Testis (tissue), 2 donors: ENCODE measurements at regions not wholly inside any gene's neighbourhood (a gene's known extent, or its start where the extent isn't known, plus 50 kb on each side); places are given as distances from the start of the nearest gene placed in this dataset.
"Not testable (repeated sequence)": the region's sequence is repeated elsewhere in the genome, so short reads cannot be mapped to it uniquely, and the experiment has no call there.

Experiments
- DNase-seq: peaks from one replicate; pipeline ENCODE4 v3.0.0-alpha.2; 2019
- H3K27ac ChIP-seq, 2 donors: fragments of 200-600 bp; sonication (generic); one replicate each; pipeline ENCODE4 v1.5.1; 2019
- H3K27me3 ChIP-seq: fragments of 200-600 bp; sonication (generic); one replicate; pipeline ENCODE4 v1.5.1; 2019
- H3K36me3 ChIP-seq: fragments of 200-600 bp; sonication (generic); one replicate; pipeline ENCODE4 v1.5.1; 2017; ENCODE audit warnings: low read depth; ENCODE audit errors: missing control alignments
- H3K4me1 ChIP-seq: fragments of 200-600 bp; sonication (generic); one replicate; pipeline ENCODE4 v1.5.1; 2019
- H3K4me3 ChIP-seq, 2 donors: fragments of 200-600 bp; sonication (generic); one replicate each; pipeline ENCODE4 v1.5.1; 2017 to 2019
- H3K9me3 ChIP-seq: fragments of 200-600 bp; sonication (generic); one replicate; pipeline ENCODE4 v1.5.1; 2017
- CTCF ChIP-seq, 3 experiments: fragments of 450-650 bp in 2 of 3; fragments of 200-600 bp in 1 of 3; sonication (generic) in 1 of 3; IDR thresholded peaks; one replicate each; pipeline ENCODE4 v1.5.1; 2016 to 2019; ENCODE audit warnings: antibody characterized with exemption in 3 of 3, mild to moderate bottlenecking in 2 of 3, moderate library complexity in 1 of 3
- POLR2A ChIP-seq: fragments of 450-650 bp; IDR thresholded peaks from one replicate; pipeline ENCODE4 v1.6.1; 2017; ENCODE audit warnings: antibody characterized with exemption, mild to moderate bottlenecking, moderate library complexity
- WGBS, 2 donors: methylation state at CpG; one replicate each; pipeline ENCODE4 v1.1.5; 2018; 5-methylcytosine and 5-hydroxymethylcytosine counted together
- intact Hi-C: fragments of 100-400 bp; cut with DNase I; formaldehyde crosslinking; loops from one replicate; pipeline ENCODE4 v1.15.1; 2023; ENCODE audit warnings: low total_unique reads

DNA sequence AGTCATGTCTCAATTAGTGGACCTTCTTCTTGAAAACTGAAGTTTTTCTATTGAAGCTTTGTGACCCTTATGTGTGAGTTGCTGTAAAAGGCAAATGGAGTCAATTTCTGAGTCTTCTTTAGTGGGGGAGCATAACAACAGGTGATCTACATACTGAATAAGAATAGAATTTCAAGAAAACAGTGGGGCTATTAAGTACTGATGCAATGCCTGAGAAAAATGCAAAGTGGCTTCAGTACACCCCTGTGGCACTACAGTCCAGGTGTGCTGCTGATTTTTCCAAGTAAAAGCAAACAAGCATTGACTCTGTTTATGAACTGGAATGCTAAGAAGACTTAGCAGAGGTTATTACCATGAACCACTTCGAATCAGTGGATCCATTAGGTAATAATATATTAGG, 328.0 kb upstream of the PABPC4L start:
- DNase-seq: no peak
- no peaks in the 10 kb centered on the region for H3K9me3 ChIP-seq
- H3K4me3 ChIP-seq: no peak overlapping the region
- no peak overlapping the region for H3K27ac ChIP-seq
- 71 to 95% methylated on average over 1 of the region's 1 CpG for WGBS, 2 donors
- intact Hi-C loops: no loop called here
- no peaks in the 10 kb centered on the region for H3K36me3 ChIP-seq
- TF ChIP-seq CTCF (IDR thresholded peaks at IDR 0.05): no peak
- TF ChIP-seq POLR2A: no peak
- no peaks in the 10 kb centered on the region for H3K27me3 ChIP-seq
- H3K4me1 ChIP-seq: no peaks in the 10 kb centered on the region

DNA sequence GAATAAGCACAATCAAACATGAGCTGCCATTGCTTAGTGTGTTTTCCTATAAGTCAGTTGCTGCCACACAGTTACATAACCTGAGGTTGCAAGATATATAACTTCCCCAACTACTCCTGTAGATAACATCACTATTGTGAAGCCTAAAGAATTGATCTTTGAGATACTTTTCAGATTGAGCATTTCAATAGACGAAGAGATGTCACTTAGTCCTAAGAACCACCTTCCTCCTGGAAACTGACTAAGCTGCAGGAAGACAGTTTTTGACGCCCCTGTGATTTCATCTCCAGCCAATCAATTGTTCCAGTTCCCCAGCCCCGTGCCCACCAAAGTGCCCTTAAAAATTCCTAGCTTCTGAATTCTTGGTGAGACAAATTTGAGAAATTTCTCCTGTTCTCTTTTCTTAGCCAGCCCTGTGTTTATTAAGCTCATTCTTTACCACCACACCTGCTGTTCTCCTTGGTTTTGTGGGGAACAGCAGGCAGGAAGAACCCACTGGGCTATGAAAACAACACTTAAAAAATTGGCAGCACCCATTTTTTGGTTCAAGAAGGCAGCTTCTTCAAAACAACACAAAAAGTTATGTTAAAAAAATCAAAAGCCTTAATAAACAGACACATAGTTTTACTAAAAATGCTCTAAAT, 317.1 kb upstream of the PABPC4L start:
- H3K4me3 ChIP-seq: no peak overlapping the region

DNA sequence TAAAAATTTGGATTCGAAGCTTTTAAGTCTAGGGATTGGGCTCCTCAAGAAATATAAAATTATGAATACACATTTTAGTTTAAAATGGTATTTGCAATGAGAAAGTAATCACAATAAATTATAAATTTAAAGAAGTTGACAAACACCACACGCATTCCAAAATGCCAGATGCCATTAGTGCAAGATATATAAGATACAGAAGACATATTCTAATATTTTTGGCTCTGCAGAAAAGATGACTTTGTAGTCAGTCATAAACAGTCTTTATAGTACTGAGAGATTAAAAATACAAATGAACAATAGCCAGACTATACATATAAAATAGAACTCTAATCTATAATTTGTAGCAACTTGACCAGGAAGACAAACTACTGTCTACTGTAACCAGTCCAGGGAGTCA, 309.0 kb upstream of the PABPC4L start:
- H3K27ac ChIP-seq: no peak overlapping the region
- no peaks in the 10 kb centered on the region for H3K27me3 ChIP-seq
- H3K9me3 ChIP-seq: no peaks in the 10 kb centered on the region
- intact Hi-C loops: no loop called here
- H3K36me3 ChIP-seq: no peaks in the 10 kb centered on the region
- no peaks in the 10 kb centered on the region for H3K4me1 ChIP-seq
- H3K4me3 ChIP-seq: no peak overlapping the region
- DNase-seq: no peak
- WGBS, 2 donors: 94 to 97% methylated on average over 2 of the region's 2 CpGs
- TF ChIP-seq POLR2A (no peak), CTCF (IDR thresholded peaks at IDR 0.05) (no peak)

More for the DNA sequence above, 317.1 kb upstream of the PABPC4L start:
- no peak for DNase-seq
- TF ChIP-seq CTCF (IDR thresholded peaks at IDR 0.05): no peak
- TF ChIP-seq POLR2A: no peak
- Histone ChIP-seq H3K9me3 (no peaks in the 10 kb centered on the region), H3K36me3 (no peaks in the 10 kb centered on the region), H3K27ac (no peak overlapping the region), H3K27me3 (no peaks in the 10 kb centered on the region), H3K4me1 (no peaks in the 10 kb centered on the region)
- intact Hi-C loops: no loop called here
- WGBS, 2 donors: 72 to 83% methylated on average over 3 of the region's 3 CpGs

- no peak overlapping the region for H3K4me3 ChIP-seq
- no peaks in the 10 kb centered on the region for H3K9me3 ChIP-seq
- H3K4me1 ChIP-seq: no peaks in the 10 kb centered on the region
- no peak for DNase-seq
- intact Hi-C loops: no loop called here
- no peaks in the 10 kb centered on the region for H3K36me3 ChIP-seq
- TF ChIP-seq CTCF (IDR thresholded peaks at IDR 0.05) (no peak), POLR2A (no peak)
- no peaks in the 10 kb centered on the region for H3K27me3 ChIP-seq
- WGBS, 2 donors: 36 to 57% methylated on average over 1 of the region's 1 CpG
- no peak overlapping the region for H3K27ac ChIP-seq
These were observed 303.9 kb upstream of the PABPC4L start for GRCh38 chr4:134505511-134505910.

- no peak for TF ChIP-seq CTCF (IDR thresholded peaks at IDR 0.05)
- TF ChIP-seq POLR2A: no peak
- no peaks in the 10 kb centered on the region for H3K36me3 ChIP-seq
- H3K27ac ChIP-seq: no peak overlapping the region
- no peaks in the 10 kb centered on the region for H3K9me3 ChIP-seq
- no peaks in the 10 kb centered on the region for H3K27me3 ChIP-seq
- WGBS, 2 donors: 49 to 74% methylated on average over 7 to 12 of the region's 16 CpGs
- H3K4me1 ChIP-seq: no peaks in the 10 kb centered on the region
- DNase-seq: peak; percentile 69
- peak overlapping the region; percentile 5 to 17 for H3K4me3 ChIP-seq
- intact Hi-C loops: no loop called here
These were observed 300.5 kb upstream of the PABPC4L start for GRCh38 chr4:134501973-134502643.

GRCh38 chr4:134501488-134501887, 299.9 kb upstream of the PABPC4L start:
- DNase-seq, H3K9me3 ChIP-seq, H3K36me3 ChIP-seq, H3K27ac ChIP-seq, intact Hi-C loops, H3K4me3 ChIP-seq, H3K27me3 ChIP-seq, H3K4me1 ChIP-seq: not testable (repeated sequence)
- WGBS, 2 donors: 64 to 85% methylated on average over 5 to 11 of the region's 11 CpGs
